GM21447 (cell line): ENCODE measurements at regions not wholly inside any gene's neighbourhood (a gene's known extent, or its start where the extent isn't known, plus 50 kb on each side); places are given as distances from the start of the nearest gene placed in this dataset.
"Not testable (repeated sequence)": the region's sequence is repeated elsewhere in the genome, so short reads cannot be mapped to it uniquely, and the experiment has no call there.

ENCODE experiments used
- ATAC-seq: cut with Tn5 transposase; IDR thresholded peaks from one replicate; pipeline ENCODE4 v1.9.1; 2021; ENCODE audit not compliant: unreplicated experiment

GRCh38 chrX:46173159-46173558, 372.1 kb downstream of the ZNF674 start:
- ATAC-seq: no peak

GRCh38 chrX:46171457-46171856, 373.8 kb downstream of the ZNF674 start:
- not testable (repeated sequence) for ATAC-seq

- ATAC-seq: no peak
These were observed 375.4 kb downstream of the ZNF674 start for GRCh38 chrX:46169808-46170207.

GRCh38 chrX:46168254-46168653, 377.0 kb downstream of the ZNF674 start:
- ATAC-seq: no peak

DNA sequence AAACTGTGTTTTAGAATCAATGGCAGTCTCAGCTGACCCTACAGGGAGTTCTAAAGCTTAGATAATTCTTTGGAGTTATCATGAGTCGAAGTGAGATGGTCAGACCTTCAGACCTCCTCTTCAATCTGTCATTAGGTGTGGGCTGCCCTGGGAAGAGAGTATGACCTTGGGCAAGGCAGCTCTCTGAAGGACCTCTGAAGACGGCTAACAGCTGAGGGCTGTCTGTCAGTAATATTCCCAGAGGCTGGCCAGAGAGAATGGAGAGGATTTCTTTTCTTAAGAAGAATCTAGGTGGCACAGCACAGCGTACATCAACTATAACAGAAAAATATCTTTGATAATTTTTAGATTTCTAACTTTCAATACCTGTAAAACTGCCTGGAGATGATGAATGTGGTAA, 379.4 kb downstream of the ZNF674 start:
- ATAC-seq: no peak

DNA sequence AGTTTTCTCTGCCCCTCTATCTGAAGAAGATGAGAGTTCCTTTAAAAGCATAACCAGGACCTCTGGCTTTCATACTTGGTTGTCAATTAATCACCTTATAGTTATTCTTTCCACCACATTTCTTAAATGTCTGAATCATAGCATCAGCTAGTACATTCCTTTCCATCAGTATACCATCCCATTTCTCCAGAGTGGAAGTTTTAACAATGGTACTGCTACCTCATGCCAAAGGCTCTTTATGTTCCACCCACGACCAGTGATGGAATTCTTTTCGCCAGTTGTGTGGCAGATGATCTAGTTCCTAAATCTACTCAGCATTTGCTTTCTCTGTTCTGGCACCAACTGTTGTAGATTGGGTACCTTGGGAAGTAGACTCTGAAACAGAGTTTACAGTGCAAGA, 379.8 kb downstream of the ZNF674 start:
- ATAC-seq: no peak

DNA sequence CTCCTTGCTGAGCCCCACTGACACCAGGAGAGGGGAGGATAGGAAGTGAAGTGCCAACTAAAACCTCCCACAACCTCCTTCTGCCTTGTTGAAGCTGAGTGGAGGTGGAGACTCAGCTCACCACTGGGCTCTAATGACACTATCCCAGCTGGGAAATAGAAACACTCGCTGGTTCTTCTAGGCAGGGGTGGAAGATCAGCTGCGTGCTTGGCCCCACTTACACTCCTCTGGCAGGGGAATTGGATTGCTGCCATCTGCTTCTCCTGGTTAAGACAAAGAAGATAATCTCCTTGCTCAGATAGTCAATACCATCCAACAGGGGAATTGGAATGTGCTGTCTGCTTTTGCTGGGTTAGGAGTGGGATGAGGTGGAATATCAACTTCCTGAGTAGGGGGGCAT, 392.5 kb downstream of the ZNF674 start:
- no peak for ATAC-seq

DNA sequence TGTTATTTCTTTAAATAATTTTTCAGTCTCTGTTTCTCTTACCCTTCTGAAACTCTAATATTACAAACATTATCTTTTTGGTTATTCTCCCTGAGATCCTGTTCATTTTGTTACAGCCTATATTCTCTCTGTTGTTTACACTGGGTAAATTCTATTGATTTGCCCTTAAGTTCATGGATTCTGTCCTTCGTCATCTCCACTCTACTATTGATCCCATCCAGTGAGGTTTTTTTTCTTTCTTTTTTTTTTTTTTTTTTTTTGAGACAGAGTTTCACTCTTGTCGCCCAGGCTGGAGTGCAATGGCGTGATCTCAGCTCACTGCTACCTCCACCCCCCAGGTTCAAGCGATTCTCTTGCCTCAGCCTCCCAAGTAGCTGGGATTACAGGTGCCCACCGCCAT, 393.9 kb downstream of the ZNF674 start:
- not testable (repeated sequence) for ATAC-seq

- no peak for ATAC-seq
These were observed 400.7 kb downstream of the ZNF674 start for GRCh38 chrX:46144566-46144965.

- ATAC-seq: no peak
These were observed 404.9 kb downstream of the ZNF674 start for GRCh38 chrX:46140272-46140671.

DNA sequence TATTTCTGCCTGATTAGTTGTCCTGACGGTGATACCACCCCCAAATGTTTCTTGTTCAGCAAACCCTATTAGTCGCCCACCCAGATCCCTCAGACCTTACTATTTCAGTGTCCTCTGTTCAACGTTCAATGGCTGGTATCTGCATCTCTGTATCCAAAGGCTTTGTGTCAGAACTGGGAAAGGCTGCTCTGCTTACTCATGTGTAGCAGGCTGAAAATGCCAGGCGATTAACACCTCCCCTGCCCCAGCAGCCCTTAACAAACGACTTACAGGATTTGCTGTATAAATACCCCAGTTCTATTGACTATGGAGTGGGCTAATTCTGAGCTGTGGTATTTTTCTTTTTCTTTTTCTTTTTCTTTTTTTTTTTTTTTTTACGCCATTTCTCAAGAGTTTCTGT, 415.0 kb downstream of the ZNF674 start:
- no peak for ATAC-seq

- ATAC-seq: no peak
These were observed 420.1 kb downstream of the ZNF674 start for GRCh38 chrX:46125111-46125510.

- no peak for ATAC-seq
These were observed 428.0 kb downstream of the ZNF674 start for GRCh38 chrX:46117234-46117633.

DNA sequence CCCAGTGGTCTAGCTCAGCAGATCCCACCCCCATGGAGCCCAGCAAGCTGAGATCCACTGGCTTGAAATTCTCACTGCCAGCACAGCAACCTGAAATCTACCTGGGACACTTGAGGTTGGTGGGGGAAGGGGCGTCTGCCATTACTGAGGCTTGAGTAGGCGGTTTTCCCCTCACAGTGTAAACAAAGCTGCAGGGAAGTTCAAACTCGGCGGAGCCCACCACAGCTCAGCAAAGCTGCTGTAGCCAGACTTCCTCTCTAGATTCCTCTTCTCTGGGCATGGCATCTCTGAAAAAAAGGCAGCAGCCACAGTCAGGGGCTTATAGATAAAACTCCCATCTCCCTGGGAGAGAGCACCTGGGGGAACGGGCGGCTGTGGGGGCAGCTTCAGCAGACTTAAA, 457.9 kb downstream of the ZNF674 start:
- not testable (repeated sequence) for ATAC-seq

DNA sequence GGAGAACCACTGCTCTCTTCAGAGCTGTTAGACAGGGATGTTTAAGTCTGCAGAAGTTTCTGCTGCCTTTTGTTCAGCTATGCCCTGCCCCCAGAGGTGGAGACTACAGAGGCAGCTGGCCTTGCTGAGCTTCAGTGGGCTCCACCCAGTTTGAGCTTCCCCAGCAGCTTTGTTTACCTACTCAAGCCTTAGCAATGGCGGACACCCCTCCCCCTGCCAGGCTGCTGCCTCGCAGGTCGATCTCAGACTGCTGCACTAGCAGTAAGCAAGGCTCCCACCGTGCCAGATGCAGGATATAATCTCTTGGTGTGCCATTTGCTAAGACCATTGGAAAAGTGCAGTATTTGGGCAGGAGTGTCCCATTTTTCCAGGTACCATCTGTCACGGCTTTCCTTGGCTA, 465.1 kb downstream of the ZNF674 start:
- not testable (repeated sequence) for ATAC-seq

DNA sequence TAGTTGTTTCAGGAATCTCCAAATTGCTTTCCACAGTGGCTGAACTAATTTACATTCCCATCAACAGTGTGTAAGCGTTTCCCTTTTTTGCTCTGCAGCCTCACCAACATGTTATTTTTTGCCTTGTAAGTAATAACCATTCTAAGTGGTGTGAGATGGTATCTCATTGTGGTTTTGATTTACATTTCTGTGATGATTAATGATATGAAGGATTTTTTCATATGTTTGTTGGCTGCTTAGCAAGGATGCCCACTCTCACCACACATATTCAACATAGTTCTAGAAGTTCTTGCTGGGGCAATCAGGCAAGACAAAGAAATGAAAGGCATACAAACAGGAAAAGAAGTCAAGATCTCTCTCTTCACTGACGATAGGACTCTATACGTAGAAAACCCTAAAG, 472.4 kb downstream of the ZNF674 start:
- ATAC-seq: no peak

DNA sequence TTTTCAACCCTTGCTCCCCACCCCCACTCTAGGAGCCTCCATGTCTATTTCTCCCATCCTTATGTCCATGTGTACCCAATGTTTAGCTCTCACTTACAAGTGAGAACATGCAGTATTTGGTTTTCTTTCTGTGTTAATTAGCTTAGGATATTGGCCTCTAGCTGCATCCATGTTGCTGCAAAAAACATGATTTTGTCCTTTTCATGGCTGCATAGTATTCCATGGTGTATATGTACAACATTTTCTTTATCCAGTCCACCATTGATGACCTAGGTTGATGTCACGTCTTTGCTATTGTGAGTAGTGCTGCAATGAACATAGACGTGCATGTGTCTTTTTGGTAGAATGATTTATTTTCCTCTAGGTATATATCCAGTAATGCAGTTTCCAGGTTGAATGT, 472.8 kb downstream of the ZNF674 start:
- no peak for ATAC-seq

DNA sequence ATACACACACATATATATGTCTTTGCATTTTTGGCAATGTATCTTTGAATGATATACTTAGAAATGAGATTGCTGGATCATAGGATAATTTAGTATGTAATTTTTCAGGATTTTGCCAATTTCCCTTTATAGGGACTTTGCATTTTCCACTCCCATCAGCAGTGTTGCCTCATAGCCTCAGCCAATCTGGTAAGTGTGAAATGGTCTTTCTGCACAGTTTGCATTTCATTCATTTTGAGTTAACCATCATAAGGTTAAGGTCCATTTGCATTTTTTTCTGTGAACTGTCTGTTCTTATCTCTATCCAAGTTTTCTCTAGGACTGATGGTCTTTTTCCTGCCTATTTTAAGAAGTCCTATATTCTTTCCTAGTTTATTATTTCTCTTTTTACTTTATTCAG, 474.8 kb downstream of the ZNF674 start:
- no peak for ATAC-seq

GRCh38 chrX:46059316-46059715, 485.9 kb downstream of the ZNF674 start:
- ATAC-seq: no peak

DNA sequence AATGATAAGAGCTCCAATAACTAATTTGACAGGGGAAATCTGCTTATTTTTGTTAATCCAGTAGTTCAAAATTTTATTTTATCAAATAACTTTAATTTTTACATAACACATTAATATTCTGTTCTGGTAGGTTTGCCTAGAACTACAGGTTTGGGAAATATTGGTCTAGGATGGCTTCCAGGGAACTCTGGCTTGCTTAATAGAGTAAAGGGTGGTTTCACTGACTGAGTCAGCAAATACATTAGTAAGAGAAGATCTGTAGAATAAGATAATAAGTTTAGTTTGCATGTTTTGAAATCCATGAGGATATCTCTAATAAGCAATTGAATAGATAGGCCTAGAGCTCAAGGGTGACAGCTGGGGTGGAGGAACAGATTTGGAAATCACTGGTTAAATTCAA, 500.7 kb downstream of the ZNF674 start:
- no peak for ATAC-seq

- ATAC-seq: no peak
These were observed 505.2 kb downstream of the ZNF674 start for GRCh38 chrX:46040001-46040400.

GRCh38 chrX:46039526-46039925, 505.7 kb downstream of the ZNF674 start:
- no peak for ATAC-seq

GRCh38 chrX:46036508-46036907, 508.7 kb downstream of the ZNF674 start:
- ATAC-seq: no peak

DNA sequence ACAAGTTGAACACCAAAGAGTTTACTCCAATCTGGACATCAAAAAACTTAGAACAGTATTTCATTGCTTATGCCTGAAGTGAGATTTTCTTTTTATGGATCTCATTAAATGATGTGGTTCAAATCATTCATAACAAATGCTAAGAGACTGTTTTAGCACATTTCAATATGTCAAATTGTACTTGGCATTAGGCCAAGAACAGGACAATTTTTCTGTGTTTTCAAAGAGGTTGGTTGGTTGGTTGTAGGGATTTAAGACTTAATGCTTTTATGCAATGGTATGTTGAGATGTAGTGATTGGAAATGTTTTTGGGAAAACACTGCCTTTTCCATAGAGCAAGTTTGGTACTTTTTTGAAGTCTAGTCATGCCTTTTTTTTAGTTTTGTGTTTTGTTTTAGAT, 510.4 kb downstream of the ZNF674 start:
- ATAC-seq: no peak
